ENCODE measurements at regions not wholly inside any gene's neighbourhood (a gene's known extent, or its start where the extent isn't known, plus 50 kb on each side); places are given as distances from the start of the nearest gene placed in this dataset.
"Not testable (repeated sequence)": the region's sequence is repeated elsewhere in the genome, so short reads cannot be mapped to it uniquely, and the experiment has no call there.

- no peak for TF ChIP-seq CTCF (IDR thresholded peaks at IDR 0.05; ENCODE audit: insufficient read depth, low read length)
- H3K4me3 ChIP-seq (ENCODE audit: low read depth, low read length): no peak overlapping the region
- DNase-seq (ENCODE audit: low read depth): no peak
Measured at GRCh38 chr2:136282251-136282650, 164.3 kb upstream of the CXCR4 start.

DNA sequence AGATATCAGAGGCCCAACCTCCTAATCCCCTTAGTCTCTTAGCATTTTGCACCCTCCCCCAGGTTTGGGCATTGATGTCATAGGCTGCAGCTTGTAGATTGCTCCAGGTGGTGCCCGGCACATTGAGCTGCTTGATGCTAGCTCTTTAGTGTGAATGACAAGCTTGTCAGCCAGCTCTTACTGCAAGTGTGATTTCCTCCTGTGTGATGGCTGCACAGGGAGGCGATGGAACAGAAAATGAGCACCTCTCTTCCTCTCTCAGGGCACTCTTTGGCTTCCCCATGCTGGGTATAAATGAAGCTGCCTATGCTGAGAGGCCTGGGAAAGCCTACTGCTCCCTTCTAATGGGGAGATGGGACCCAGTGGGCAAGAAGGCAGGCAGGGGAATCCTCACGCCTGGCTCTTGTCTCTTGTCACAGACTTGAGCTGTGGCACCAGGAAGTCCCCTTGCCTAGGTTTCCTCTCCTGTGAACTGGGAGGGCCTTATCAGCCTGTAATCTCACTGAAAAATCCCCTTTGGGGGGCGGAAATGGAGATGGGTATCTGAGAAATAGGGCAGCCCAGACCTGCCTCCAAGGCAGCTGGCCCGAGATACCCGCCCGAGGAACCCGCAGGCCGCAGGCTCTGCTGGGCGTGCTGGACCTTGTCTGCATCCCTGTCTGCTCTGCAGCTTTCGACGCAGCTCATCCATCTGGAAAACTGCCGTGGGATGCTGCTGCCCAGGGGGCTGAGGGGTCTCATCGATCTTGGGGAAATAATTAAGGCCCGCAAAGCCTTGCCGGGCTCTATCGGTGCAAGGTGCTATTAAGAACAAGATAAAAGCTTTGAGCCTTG lies 163.5 kb upstream of the CXCR4 start:
- H3K4me3 ChIP-seq (ENCODE audit: low read depth, low read length): no peak overlapping the region
- no peak for DNase-seq (ENCODE audit: low read depth)
- TF ChIP-seq CTCF (IDR thresholded peaks at IDR 0.05; ENCODE audit: insufficient read depth, low read length): no peak

DNA sequence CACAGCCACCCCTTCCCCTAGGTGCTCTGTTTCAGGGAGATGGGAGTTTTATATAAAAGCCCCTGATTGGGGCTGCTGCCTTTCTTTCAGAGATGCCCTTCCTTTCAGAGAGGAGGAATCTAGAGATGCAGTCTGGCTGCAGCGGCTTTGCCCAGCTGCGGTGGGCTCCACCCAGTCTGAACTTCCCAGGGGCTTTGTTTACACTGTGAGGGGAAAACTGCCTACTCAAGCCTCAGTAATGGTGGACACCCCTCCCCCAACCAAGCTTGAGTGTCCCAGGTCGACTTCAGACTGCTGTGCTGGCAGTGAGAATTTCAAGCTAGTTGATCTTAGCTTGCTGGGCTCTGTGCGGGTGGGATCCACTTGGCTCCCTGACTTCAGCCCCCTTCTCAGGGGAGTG lies 148.4 kb upstream of the CXCR4 start:
- DNase-seq (ENCODE audit: low read depth); H3K4me3 ChIP-seq (ENCODE audit: low read depth, low read length): not testable (repeated sequence)

DNA sequence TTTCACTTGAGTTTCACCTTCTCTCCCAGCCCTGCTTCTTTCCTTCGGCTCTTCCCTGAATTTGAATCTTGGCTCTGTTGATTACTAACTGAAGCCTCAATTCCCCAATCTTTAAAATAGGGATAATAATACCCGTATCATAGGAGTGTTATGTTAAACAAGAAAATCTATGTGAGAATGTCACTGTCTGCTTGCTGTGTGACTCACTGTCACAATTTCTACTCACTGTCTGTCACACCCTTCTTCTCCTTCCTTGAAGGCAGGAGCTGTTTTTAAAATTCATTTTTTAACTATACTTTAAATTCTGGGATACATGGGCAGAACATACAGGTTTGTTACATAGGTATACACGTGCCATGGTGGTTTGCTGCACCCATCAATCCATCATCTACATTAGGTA lies 141.6 kb upstream of the CXCR4 start:
- no peak for TF ChIP-seq CTCF (IDR thresholded peaks at IDR 0.05; ENCODE audit: insufficient read depth, low read length)
- DNase-seq (ENCODE audit: low read depth): no peak
- no peak overlapping the region for H3K4me3 ChIP-seq (ENCODE audit: low read depth, low read length)

DNA sequence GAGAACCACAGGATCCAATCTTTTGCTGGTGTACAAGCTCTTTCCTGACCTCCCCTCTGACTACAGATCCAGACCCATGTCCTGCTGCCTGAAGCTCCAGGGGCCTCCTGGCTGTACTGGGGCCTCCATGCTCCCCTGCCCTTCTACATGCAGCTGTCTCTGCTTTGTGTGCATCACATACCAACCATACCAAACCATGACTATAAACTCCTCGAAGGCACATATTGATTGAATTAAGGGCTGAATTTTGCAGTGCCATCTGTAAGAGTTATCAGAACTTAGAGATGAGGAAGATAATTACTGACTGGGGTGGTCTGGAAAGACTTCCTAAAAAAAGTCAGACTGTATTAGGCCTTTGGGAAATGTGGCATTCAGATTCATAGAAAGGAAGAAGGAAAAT lies 139.9 kb upstream of the CXCR4 start:
- DNase-seq (ENCODE audit: low read depth): no peak
- no peak overlapping the region for H3K4me3 ChIP-seq (ENCODE audit: low read depth, low read length)
- TF ChIP-seq CTCF (IDR thresholded peaks at IDR 0.05; ENCODE audit: insufficient read depth, low read length): no peak

- DNase-seq (ENCODE audit: low read depth): no peak
- TF ChIP-seq CTCF (IDR thresholded peaks at IDR 0.05; ENCODE audit: insufficient read depth, low read length): no peak
- no peak overlapping the region for H3K4me3 ChIP-seq (ENCODE audit: low read depth, low read length)
Measured at GRCh38 chr2:136255648-136256461, 137.9 kb upstream of the CXCR4 start.

GRCh38 chr2:136255127-136255526 lies 137.2 kb upstream of the CXCR4 start:
- DNase-seq (ENCODE audit: low read depth): no peak
- no peak overlapping the region for H3K4me3 ChIP-seq (ENCODE audit: low read depth, low read length)
- TF ChIP-seq CTCF (IDR thresholded peaks at IDR 0.05; ENCODE audit: insufficient read depth, low read length): no peak
